Gastrocnemius medialis (tissue), 4 donors: ENCODE measurements at regions not wholly inside any gene's neighbourhood (a gene's known extent, or its start where the extent isn't known, plus 50 kb on each side); places are given as distances from the start of the nearest gene placed in this dataset.
A peak's percentile ranks its signal among the peaks of the same experiment; 100 is the strongest.

Experiments
- ATAC-seq, 2 donors: fragments of 150-250 bp; one replicate each; pipeline ENCODE4 v1.9.1; 2016
- DNase-seq, 2 donors: peaks; one replicate each; pipeline ENCODE4 v3.0.0-alpha.2; 2019
- H3K27ac ChIP-seq, 4 donors: fragments of 200-600 bp; sonication (generic); 1 replicate in 1 of 4; 2 replicates in 3 of 4; pipeline ENCODE4 v1.5.1; 2016 to 2018; ENCODE audit warnings: mild to moderate bottlenecking in 2 of 4, moderate library complexity in 1 of 4
- H3K27me3 ChIP-seq, 3 donors: fragments of 200-600 bp; sonication (generic) in 2 of 3; 1 replicate in 1 of 3; 2 replicates in 2 of 3; pipeline versions ENCODE4 v1.5.1 to v1.6.0; 2016 to 2019; ENCODE audit warnings: mild to moderate bottlenecking in 1 of 3, moderate library complexity in 1 of 3
- H3K36me3 ChIP-seq, 2 donors: fragments of 200-600 bp; sonication (generic) in 1 of 2; one replicate each; pipeline ENCODE4 v1.5.1; 2017 to 2018
- H3K4me1 ChIP-seq, 2 donors: fragments of 200-600 bp; sonication (generic) in 1 of 2; one replicate each; pipeline ENCODE4 v1.5.1; 2016 to 2017; ENCODE audit warnings: mild to moderate bottlenecking in 2 of 2
- H3K4me3 ChIP-seq, 4 donors: fragments of 200-600 bp; sonication (generic) in 3 of 4; 1 replicate in 1 of 4; 2 replicates in 3 of 4; pipeline ENCODE4 v1.5.1; 2016 to 2019; ENCODE audit warnings: mild to moderate bottlenecking in 2 of 4
- H3K9me3 ChIP-seq, 3 donors: fragments of 200-600 bp; sonication (generic) in 2 of 3; 1 replicate in 1 of 3; 2 replicates in 2 of 3; pipeline ENCODE4 v1.5.1; 2016 to 2019
- POLR2A ChIP-seq, 2 donors: fragments of 450-650 bp; IDR thresholded peaks; one replicate each; pipeline ENCODE4 v1.6.1; 2017; ENCODE audit warnings: antibody characterized with exemption in 2 of 2, mild to moderate bottlenecking in 2 of 2, moderate library complexity in 2 of 2
- in situ Hi-C, 4 donors: fragments of 200-750 bp; cut with MboI; loops; one replicate each; pipeline versions ENCODE4 v1.15.0 to v1.8.0; 2017; ENCODE audit warnings: low sequenced_read_pairs in 4 of 4
- intact Hi-C: fragments of 100-400 bp; cut with DNase I; formaldehyde crosslinking; loops from one replicate; pipeline ENCODE4 v1.15.1; 2023; ENCODE audit warnings: low total_unique reads
- TF ChIP-seq, protein P1 (sequence below), 5 experiments: fragments of 450-650 bp in 3 of 5; fragments of 200-600 bp in 2 of 5; sonication (generic) in 2 of 5; IDR thresholded peaks in 4 of 5; conservative IDR thresholded peaks in 1 of 5; 1 replicate in 4 of 5; 2 replicates in 1 of 5; pipeline ENCODE4 v1.5.1; 2016 to 2019; ENCODE audit warnings: antibody characterized with exemption in 5 of 5, mild to moderate bottlenecking in 3 of 5, moderate library complexity in 3 of 5

DNA sequence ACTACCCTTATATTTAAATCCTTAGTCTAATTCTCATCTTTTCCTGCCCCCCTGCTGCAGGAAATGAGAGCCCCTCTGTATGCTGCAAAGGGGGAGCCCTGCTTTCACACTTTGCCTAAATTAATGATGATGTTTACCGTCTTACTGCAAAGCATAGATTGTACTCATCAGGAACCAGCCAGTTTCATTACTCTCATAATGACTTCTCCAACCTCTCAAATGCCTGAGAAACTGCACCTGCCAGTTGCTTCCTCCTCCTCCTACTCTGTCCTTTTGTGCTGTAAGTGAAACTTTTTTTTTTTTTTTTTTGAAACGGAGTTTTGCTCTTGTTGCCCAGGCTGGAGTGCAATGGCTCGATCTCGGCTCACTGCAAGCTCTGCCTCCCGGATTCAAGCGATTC, 101.7 kb downstream of the ADSS2 start:
- intact Hi-C loops = no loop called here
- H3K27ac ChIP-seq = no peak overlapping the region
- in situ Hi-C loops = no loop called here

GRCh38 chr1:244352156-244352830, 99.4 kb downstream of the ADSS2 start:
- no peak overlapping the region for H3K27ac ChIP-seq
- peaks cover 0 to 3% of the 10 kb centered on the region in 2 donors for H3K4me1 ChIP-seq
- H3K36me3 ChIP-seq = no peaks in the 10 kb centered on the region
- intact Hi-C loops (no loop called here), in situ Hi-C loops (no loop called here)
- H3K27me3 ChIP-seq = no peaks in the 10 kb centered on the region
- ATAC-seq = no peak
- H3K9me3 ChIP-seq = no peaks in the 10 kb centered on the region
- DNase-seq = no peak
- H3K4me3 ChIP-seq = no peak overlapping the region
- TF ChIP-seq POLR2A (IDR thresholded peaks at IDR 0.05) = no peak
- TF ChIP-seq, protein P1, sequence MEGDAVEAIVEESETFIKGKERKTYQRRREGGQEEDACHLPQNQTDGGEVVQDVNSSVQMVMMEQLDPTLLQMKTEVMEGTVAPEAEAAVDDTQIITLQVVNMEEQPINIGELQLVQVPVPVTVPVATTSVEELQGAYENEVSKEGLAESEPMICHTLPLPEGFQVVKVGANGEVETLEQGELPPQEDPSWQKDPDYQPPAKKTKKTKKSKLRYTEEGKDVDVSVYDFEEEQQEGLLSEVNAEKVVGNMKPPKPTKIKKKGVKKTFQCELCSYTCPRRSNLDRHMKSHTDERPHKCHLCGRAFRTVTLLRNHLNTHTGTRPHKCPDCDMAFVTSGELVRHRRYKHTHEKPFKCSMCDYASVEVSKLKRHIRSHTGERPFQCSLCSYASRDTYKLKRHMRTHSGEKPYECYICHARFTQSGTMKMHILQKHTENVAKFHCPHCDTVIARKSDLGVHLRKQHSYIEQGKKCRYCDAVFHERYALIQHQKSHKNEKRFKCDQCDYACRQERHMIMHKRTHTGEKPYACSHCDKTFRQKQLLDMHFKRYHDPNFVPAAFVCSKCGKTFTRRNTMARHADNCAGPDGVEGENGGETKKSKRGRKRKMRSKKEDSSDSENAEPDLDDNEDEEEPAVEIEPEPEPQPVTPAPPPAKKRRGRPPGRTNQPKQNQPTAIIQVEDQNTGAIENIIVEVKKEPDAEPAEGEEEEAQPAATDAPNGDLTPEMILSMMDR (IDR thresholded peaks at IDR 0.05 in 4 of 5, conservative IDR thresholded peaks at IDR 0.05 in 1 of 5) = no peak

More for the DNA sequence above, 101.7 kb downstream of the ADSS2 start:
- H3K4me3 ChIP-seq = no peak overlapping the region
- no peaks in the 10 kb centered on the region for H3K9me3 ChIP-seq
- DNase-seq (no peak), ATAC-seq (no peak)
- H3K27me3 ChIP-seq = no peaks in the 10 kb centered on the region
- no peaks in the 10 kb centered on the region for H3K36me3 ChIP-seq
- peaks cover 0 to 3% of the 10 kb centered on the region in 2 donors for H3K4me1 ChIP-seq
- no peak for TF ChIP-seq POLR2A (IDR thresholded peaks at IDR 0.05)
- TF ChIP-seq, protein P1 (IDR thresholded peaks at IDR 0.05 in 4 of 5, conservative IDR thresholded peaks at IDR 0.05 in 1 of 5) = no peak

DNA sequence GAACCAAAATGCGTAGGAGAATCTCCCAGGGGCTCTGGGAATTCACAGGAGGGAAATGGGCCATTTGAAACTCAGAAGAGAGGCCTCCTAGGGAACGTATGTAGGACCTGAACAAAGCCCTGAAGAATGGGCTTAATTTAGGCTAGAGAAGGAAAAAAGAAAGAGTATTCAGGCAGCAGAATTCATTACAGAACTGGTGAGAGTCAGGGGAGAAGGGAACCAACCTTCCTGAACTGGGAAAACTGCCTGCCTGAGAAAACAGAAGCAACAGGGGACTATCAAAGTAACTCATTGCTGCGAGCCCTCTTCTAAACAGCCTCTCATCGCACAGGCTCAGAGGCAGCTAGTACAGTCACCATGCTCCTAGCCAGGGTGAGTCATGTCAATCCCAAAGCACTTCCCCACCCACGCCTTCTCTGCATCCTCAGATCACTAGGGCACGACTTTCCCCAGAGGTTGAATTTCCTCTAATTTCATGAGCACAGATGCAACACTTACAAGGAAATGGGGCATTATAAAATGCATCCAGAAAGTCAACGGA, 98.1 kb downstream of the ADSS2 start:
- TF ChIP-seq POLR2A (IDR thresholded peaks at IDR 0.05) = peak in 1 of 2 donors; percentile 20
- TF ChIP-seq, protein P1 (IDR thresholded peaks at IDR 0.05 in 4 of 5, conservative IDR thresholded peaks at IDR 0.05 in 1 of 5) = no peak
- ATAC-seq (peak; percentile 73), DNase-seq (peak; percentile 30 to 56)
- H3K4me3 ChIP-seq = no peak overlapping the region
- H3K9me3 ChIP-seq = no peaks in the 10 kb centered on the region
- H3K36me3 ChIP-seq = no peaks in the 10 kb centered on the region
- intact Hi-C loops = no loop called here
- H3K27ac ChIP-seq = peak overlapping the region in 2 of 4 donors; percentile 21 to 30
- in situ Hi-C loops = no loop called here
- H3K4me1 ChIP-seq = peaks cover 0 to 3% of the 10 kb centered on the region in 2 donors
- no peaks in the 10 kb centered on the region for H3K27me3 ChIP-seq

- no peaks in the 10 kb centered on the region for H3K4me1 ChIP-seq
- in situ Hi-C loops = no loop called here
- no peak overlapping the region for H3K4me3 ChIP-seq
- no peak for TF ChIP-seq POLR2A (IDR thresholded peaks at IDR 0.05)
- TF ChIP-seq, protein P1 (IDR thresholded peaks at IDR 0.05 in 4 of 5, conservative IDR thresholded peaks at IDR 0.05 in 1 of 5) = no peak
- intact Hi-C loops = no loop called here
- no peaks in the 10 kb centered on the region for H3K9me3 ChIP-seq
- no peak overlapping the region for H3K27ac ChIP-seq
- no peaks in the 10 kb centered on the region for H3K27me3 ChIP-seq
- DNase-seq (no peak), ATAC-seq (no peak)
- H3K36me3 ChIP-seq = no peaks in the 10 kb centered on the region
Observed at GRCh38 chr1:244354810-244355278, 96.9 kb downstream of the ADSS2 start.
